MG63 (cell line): ENCODE measurements at regions not wholly inside any gene's neighbourhood (a gene's known extent, or its start where the extent isn't known, plus 50 kb on each side); places are given as distances from the start of the nearest gene placed in this dataset.

ENCODE experiments used
- DNase-seq: peaks from one replicate; pipeline ENCODE4 v3.0.0-alpha.2; 2020
- H3K27me3 ChIP-seq: fragments of 250-450 bp; sonication (Bioruptor Pico); 2 replicates; pipeline ENCODE4 v1.5.1; 2020; ENCODE audit warnings: mild to moderate bottlenecking, moderate library complexity
- H3K36me3 ChIP-seq: fragments of 250-450 bp; sonication (Bioruptor Pico); 2 replicates; pipeline ENCODE4 v1.5.1; 2020; ENCODE audit warnings: mild to moderate bottlenecking, moderate library complexity
- H3K4me3 ChIP-seq: fragments of 250-450 bp; sonication (Bioruptor Pico); 2 replicates; pipeline ENCODE4 v1.5.1; 2020; ENCODE audit warnings: mild to moderate bottlenecking, moderate library complexity
- H3K9me3 ChIP-seq: fragments of 250-450 bp; sonication (Bioruptor Pico); 2 replicates; pipeline ENCODE4 v1.5.1; 2020; ENCODE audit warnings: mild to moderate bottlenecking, moderate library complexity

GRCh38 chr7:126378642-126379041 lies 874.1 kb downstream of the GRM8 start:
- H3K27me3 ChIP-seq, result no peaks in the 10 kb centered on the region
- H3K9me3 ChIP-seq, result no peaks in the 10 kb centered on the region
- no peak overlapping the region for H3K4me3 ChIP-seq
- no peaks in the 10 kb centered on the region for H3K36me3 ChIP-seq
- DNase-seq, result no peak

DNA sequence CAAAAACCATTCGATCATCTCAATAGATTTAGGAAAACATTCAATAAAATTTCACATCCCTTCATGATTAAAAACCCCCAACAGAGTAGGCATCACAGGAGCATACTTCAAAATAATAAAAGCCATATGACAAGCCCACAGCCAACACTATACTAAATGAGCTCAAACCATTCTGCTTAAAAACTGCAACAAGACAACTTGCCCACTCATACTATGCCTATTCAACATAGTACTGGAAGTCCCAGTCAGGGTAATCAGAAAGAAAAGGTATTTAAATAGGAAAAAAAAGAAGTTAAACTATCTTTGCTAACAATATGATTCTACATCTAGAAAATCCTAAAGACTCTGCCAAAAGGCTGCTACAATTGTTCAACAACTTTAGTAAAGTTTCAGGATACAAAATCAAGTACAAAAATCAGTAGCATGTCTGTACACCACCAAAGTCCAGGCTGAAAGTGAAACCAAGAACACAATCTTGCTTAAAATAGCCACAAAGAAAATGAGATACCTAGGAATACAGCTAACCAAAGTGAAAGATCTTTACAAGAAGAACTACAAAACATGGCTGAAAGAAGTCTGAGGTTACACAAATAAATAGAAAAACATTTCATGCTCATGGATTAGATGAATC lies 882.6 kb downstream of the GRM8 start:
- no peak for DNase-seq
- no peaks in the 10 kb centered on the region for H3K9me3 ChIP-seq
- no peak overlapping the region for H3K4me3 ChIP-seq
- H3K27me3 ChIP-seq, result no peaks in the 10 kb centered on the region
- H3K36me3 ChIP-seq, result no peaks in the 10 kb centered on the region

- DNase-seq, result no peak
- Histone ChIP-seq H3K9me3 (no peaks in the 10 kb centered on the region), H3K27me3 (no peaks in the 10 kb centered on the region), H3K4me3 (no peak overlapping the region), H3K36me3 (no peaks in the 10 kb centered on the region)
Observed at GRCh38 chr7:126362746-126363145, 890.0 kb downstream of the GRM8 start.

DNA sequence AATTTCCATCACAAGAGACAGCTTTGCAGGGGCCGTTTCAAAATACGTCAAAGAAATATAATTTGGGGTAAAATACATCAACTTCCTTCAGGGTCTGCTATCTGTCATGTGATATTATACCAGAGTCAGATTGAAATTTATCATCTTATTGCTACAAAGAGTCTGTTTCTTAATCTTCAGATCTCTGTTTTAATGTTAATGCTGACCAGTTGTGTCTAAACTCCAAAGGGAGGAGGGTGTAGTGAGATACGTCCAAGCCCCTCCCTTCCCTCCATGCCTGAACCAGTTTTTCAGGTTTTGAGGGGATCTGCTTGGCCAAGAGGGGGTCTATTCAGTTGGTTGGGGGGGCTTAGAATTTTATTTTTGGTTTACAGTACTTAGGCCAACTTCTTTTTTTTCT lies 891.6 kb downstream of the GRM8 start:
- Histone ChIP-seq H3K4me3 (no peak overlapping the region), H3K36me3 (no peaks in the 10 kb centered on the region), H3K27me3 (no peaks in the 10 kb centered on the region), H3K9me3 (no peaks in the 10 kb centered on the region)
- no peak for DNase-seq

DNA sequence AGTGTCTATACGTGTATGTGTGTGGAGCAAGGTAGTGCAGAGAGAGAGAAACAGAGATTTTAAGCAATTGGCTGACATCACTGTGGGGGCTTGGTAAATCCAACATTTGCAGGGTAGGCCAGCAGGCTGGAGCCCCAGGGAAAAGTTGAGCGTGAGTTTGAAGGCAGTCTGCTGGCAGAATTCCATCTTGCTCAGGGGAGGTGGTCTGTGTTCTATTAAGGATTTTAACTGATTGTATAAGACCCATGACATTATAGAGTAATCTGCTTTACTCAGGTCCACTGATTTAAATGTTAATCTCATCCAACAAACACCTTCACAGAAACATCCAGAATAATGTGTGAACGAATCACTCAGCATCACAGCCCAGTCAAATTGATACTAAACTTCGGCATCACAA lies 912.9 kb downstream of the GRM8 start:
- Histone ChIP-seq H3K4me3 (no peak overlapping the region), H3K27me3 (no peaks in the 10 kb centered on the region), H3K9me3 (no peaks in the 10 kb centered on the region), H3K36me3 (no peaks in the 10 kb centered on the region)
- no peak for DNase-seq

DNA sequence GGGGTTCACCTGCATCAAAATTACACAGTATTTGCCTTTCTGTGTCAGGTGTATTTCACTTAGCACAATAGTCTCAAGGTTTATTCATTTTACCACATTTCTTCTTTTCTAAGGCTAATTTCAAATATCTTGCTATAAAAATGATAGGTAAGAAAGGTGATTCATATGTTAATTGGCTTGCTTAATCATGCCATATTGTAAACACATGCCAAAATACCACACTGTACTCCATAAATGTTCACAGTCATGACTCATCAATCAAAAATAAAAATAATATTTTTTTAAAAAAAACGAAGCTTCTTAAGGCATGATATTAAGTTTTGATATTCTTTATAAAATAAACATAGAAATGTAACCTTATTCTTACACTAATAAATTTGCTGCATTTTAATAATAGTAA lies 947.1 kb downstream of the GRM8 start:
- DNase-seq, result no peak
- Histone ChIP-seq H3K4me3 (no peak overlapping the region), H3K36me3 (no peaks in the 10 kb centered on the region), H3K27me3 (no peaks in the 10 kb centered on the region), H3K9me3 (no peaks in the 10 kb centered on the region)

DNA sequence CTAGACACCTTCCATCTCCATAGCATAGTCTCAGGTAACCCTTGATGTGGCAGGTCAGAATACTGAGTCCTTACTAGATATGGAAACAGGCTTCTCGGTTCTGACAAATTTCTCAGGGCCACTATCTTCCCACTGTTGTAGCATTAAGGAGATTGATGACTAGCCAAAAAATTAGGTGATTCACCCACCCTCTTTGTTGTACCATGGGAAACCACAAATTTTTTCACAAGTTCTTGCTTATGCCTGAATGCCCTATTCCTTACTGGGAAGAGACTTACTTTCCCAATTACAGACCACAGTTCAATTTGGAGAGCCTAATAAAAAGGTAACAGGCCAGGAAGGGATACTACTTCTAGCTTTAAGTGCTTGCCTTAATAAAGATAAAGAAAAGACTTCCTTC lies 948.8 kb downstream of the GRM8 start:
- DNase-seq, result no peak
- no peaks in the 10 kb centered on the region for H3K9me3 ChIP-seq
- no peaks in the 10 kb centered on the region for H3K27me3 ChIP-seq
- no peaks in the 10 kb centered on the region for H3K36me3 ChIP-seq
- no peak overlapping the region for H3K4me3 ChIP-seq

DNA sequence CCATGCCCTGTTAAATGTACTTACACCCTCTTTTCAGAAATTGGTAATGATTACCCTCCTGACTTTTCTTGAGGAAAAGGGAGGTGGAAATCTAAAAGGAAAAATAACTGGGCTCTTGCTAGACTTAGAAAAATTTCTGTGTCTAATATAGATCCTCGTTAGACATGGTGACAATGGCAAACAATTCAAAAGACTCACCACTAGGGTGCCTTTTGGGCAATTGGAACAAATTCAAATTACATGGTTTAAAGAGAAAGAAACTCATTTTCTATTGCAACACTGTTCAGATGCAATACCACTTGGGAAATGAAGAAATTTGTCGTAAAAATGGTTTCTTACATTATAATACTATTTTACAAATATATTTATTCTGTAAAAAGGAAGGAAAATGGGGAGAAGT lies 950.1 kb downstream of the GRM8 start:
- no peak for DNase-seq
- Histone ChIP-seq H3K27me3 (no peaks in the 10 kb centered on the region), H3K9me3 (no peaks in the 10 kb centered on the region)

GRCh38 chr7:126286317-126286716 lies 966.4 kb downstream of the GRM8 start:
- Histone ChIP-seq H3K4me3 (no peak overlapping the region), H3K9me3 (no peaks in the 10 kb centered on the region), H3K27me3 (no peaks in the 10 kb centered on the region), H3K36me3 (no peaks in the 10 kb centered on the region)
- DNase-seq, result no peak

More for the DNA sequence above, 950.1 kb downstream of the GRM8 start:
- Histone ChIP-seq H3K36me3 (no peaks in the 10 kb centered on the region), H3K4me3 (no peak overlapping the region)

- no peak for DNase-seq
- no peaks in the 10 kb centered on the region for H3K27me3 ChIP-seq
- H3K9me3 ChIP-seq, result no peaks in the 10 kb centered on the region
- H3K4me3 ChIP-seq, result no peak overlapping the region
- H3K36me3 ChIP-seq, result no peaks in the 10 kb centered on the region
Observed at GRCh38 chr7:126236261-126236660, 1016.5 kb downstream of the GRM8 start.

- H3K36me3 ChIP-seq, result no peaks in the 10 kb centered on the region
- no peaks in the 10 kb centered on the region for H3K9me3 ChIP-seq
- no peak for DNase-seq
- H3K4me3 ChIP-seq, result no peak overlapping the region
- no peaks in the 10 kb centered on the region for H3K27me3 ChIP-seq
Observed at GRCh38 chr7:126228356-126229061, 1024.2 kb downstream of the GRM8 start.

- no peak for DNase-seq
- H3K27me3 ChIP-seq, result no peaks in the 10 kb centered on the region
- H3K36me3 ChIP-seq, result no peaks in the 10 kb centered on the region
- no peaks in the 10 kb centered on the region for H3K9me3 ChIP-seq
- no peak overlapping the region for H3K4me3 ChIP-seq
Observed at GRCh38 chr7:126227643-126228042, 1025.1 kb downstream of the GRM8 start.

GRCh38 chr7:126227055-126227454 lies 1025.7 kb downstream of the GRM8 start:
- Histone ChIP-seq H3K4me3 (no peak overlapping the region), H3K36me3 (no peaks in the 10 kb centered on the region), H3K27me3 (no peaks in the 10 kb centered on the region), H3K9me3 (no peaks in the 10 kb centered on the region)
- no peak for DNase-seq

DNA sequence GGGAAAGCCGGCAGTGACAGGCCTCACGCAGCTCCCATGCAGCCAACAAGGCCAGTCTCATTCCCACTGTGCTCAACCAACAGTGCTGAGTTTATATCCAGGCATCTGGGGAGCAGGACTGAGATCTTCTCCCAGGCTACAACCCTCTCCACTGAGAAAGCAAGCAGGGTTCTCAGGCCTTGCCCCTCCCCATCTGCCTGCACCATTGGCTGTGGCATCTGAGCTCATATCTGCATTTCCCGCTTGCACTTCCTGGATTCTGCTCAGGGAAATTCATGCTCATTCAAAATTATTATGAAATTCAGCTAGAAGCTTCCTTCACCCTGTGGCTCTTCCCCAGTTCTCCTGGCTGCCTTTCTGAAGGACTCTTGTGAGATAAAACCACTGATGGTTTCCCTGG lies 1029.0 kb downstream of the GRM8 start:
- no peaks in the 10 kb centered on the region for H3K9me3 ChIP-seq
- no peak for DNase-seq
- H3K36me3 ChIP-seq, result no peaks in the 10 kb centered on the region
- no peaks in the 10 kb centered on the region for H3K27me3 ChIP-seq
- H3K4me3 ChIP-seq, result no peak overlapping the region

DNA sequence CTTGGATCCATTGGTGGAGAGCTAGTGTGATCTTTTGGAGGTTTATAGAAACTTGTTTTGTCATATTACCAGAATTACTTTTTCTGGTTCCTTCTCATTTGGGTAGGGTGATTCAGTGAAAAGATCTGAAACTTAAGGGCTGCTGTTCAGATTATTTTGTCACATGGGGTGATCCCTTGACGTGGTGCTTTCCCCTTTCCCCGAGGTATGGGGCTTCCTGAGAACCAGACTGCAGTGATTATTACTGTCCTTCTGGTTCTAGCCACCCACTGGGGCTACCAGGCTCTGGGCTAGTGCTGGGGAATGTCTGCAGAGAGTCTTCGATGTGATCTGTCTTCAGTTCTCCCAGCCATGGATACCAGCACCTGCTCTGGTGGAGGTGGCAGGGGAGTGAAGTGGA lies 1030.0 kb downstream of the GRM8 start:
- no peak for DNase-seq
- Histone ChIP-seq H3K36me3 (no peaks in the 10 kb centered on the region), H3K9me3 (no peaks in the 10 kb centered on the region)

DNA sequence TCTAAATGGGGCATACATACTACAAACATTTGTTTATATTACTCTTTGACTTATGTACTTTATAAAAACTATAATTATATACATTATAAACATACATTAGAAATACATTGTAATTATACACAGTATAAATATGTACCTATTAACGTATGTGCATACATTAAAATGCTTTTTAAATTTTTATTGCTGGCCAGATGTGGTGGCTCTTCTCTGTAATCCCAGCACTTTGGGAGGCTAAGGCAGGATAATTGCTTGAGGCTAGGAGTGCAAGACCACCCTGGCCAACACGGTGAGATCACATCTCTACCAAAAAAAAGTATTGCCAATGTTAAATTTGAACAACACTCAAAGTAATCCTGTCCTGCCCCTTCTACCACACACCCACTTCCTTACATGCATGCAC lies 1037.0 kb downstream of the GRM8 start:
- no peaks in the 10 kb centered on the region for H3K27me3 ChIP-seq
- H3K9me3 ChIP-seq, result no peaks in the 10 kb centered on the region
- no peak overlapping the region for H3K4me3 ChIP-seq
- DNase-seq, result no peak
- no peaks in the 10 kb centered on the region for H3K36me3 ChIP-seq

More for the DNA sequence above, 1030.0 kb downstream of the GRM8 start:
- Histone ChIP-seq H3K4me3 (no peak overlapping the region), H3K27me3 (no peaks in the 10 kb centered on the region)

DNA sequence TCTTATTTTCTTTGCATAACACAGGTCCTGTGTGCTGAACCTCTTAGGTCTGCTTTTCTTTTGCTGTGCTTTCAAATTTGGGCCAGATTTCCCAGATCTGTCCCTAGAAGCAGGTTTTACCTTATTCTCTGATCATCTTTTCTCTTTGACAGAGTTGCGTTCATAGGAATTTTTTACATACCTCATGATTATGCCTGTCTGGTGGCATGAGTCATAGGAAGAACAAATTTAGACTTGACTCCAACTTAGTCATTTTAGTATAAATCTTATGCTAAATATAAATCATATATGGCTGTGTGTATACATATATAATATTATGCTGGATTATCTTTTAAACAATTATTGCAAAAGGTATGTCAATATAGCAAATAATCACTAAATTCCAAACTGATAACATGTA lies 1038.9 kb downstream of the GRM8 start:
- no peak for DNase-seq
- no peak overlapping the region for H3K4me3 ChIP-seq
- H3K36me3 ChIP-seq, result no peaks in the 10 kb centered on the region
- no peaks in the 10 kb centered on the region for H3K9me3 ChIP-seq
- no peaks in the 10 kb centered on the region for H3K27me3 ChIP-seq

DNA sequence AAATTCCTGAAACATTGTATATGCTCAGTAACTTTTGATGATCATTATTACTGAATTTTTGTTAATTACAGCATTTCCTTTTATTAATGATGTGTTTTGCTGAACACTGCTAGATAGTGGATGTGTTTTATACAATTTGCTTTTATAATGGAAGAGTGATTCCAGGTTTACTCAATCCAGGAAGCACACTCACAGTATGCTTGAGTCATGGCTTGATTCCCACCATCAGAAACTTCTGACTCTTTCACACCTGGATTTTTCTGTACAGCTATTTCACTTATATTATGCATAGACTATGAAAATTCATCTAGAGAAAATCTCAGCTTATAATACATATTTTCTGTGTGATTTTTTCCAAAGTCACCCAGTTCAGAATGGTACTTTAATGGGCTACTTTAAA lies 1040.9 kb downstream of the GRM8 start:
- no peak for DNase-seq
- H3K27me3 ChIP-seq, result no peaks in the 10 kb centered on the region
- H3K4me3 ChIP-seq, result no peak overlapping the region
- H3K9me3 ChIP-seq, result no peaks in the 10 kb centered on the region
- no peaks in the 10 kb centered on the region for H3K36me3 ChIP-seq
